ENCODE measurements at regions not wholly inside any gene's neighbourhood (a gene's known extent, or its start where the extent isn't known, plus 50 kb on each side); places are given as distances from the start of the nearest gene placed in this dataset.

DNA sequence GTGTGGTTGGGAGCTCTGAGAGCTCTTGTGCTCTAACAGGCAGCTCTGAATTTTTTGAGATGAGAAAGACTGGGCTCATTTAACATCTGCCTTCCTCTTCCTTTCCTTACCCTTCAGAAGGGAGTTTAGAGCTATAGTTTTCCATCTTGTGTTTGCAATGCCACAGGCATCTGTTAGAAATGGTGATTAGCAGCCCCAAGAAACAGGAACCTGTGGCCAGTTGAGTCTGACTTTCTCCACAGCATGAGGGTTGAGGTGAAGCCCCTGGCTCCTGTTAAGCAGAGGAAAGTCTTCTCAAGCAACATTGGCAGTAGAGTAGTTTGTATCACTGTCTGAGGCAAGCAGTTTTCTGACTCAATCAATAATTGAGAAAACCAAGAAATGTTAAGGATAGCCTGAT is 577.4 kb downstream of the ZEB2 start:
- TF ChIP-seq, protein P1, sequence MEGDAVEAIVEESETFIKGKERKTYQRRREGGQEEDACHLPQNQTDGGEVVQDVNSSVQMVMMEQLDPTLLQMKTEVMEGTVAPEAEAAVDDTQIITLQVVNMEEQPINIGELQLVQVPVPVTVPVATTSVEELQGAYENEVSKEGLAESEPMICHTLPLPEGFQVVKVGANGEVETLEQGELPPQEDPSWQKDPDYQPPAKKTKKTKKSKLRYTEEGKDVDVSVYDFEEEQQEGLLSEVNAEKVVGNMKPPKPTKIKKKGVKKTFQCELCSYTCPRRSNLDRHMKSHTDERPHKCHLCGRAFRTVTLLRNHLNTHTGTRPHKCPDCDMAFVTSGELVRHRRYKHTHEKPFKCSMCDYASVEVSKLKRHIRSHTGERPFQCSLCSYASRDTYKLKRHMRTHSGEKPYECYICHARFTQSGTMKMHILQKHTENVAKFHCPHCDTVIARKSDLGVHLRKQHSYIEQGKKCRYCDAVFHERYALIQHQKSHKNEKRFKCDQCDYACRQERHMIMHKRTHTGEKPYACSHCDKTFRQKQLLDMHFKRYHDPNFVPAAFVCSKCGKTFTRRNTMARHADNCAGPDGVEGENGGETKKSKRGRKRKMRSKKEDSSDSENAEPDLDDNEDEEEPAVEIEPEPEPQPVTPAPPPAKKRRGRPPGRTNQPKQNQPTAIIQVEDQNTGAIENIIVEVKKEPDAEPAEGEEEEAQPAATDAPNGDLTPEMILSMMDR (IDR thresholded peaks at IDR 0.05): no peak
- TF ChIP-seq POLR2A (IDR thresholded peaks at IDR 0.05): no peak
